Epithelial cell of proximal tubule (primary cell): ENCODE measurements at regions not wholly inside any gene's neighbourhood (a gene's known extent, or its start where the extent isn't known, plus 50 kb on each side); places are given as distances from the start of the nearest gene placed in this dataset.

Experiments
- DNase-seq: peaks from one replicate; pipeline ENCODE4 v3.0.0-alpha.2; 2011; ENCODE audit warnings: low read depth
- H3K4me3 ChIP-seq: 2 replicates; pipeline ENCODE4 v1.5.1; 2011; ENCODE audit warnings: low read depth, mild to moderate bottlenecking, low read length
- CTCF ChIP-seq: conservative IDR thresholded peaks from 2 replicates; pipeline ENCODE4 v1.5.1; 2012; ENCODE audit warnings: low read depth, mild to moderate bottlenecking, low read length

- no peak for DNase-seq
- TF ChIP-seq CTCF: no peak
- H3K4me3 ChIP-seq: no peak overlapping the region
Measured at GRCh38 chr15:25236861-25237155, 202.0 kb downstream of the UBE3A start.

DNA sequence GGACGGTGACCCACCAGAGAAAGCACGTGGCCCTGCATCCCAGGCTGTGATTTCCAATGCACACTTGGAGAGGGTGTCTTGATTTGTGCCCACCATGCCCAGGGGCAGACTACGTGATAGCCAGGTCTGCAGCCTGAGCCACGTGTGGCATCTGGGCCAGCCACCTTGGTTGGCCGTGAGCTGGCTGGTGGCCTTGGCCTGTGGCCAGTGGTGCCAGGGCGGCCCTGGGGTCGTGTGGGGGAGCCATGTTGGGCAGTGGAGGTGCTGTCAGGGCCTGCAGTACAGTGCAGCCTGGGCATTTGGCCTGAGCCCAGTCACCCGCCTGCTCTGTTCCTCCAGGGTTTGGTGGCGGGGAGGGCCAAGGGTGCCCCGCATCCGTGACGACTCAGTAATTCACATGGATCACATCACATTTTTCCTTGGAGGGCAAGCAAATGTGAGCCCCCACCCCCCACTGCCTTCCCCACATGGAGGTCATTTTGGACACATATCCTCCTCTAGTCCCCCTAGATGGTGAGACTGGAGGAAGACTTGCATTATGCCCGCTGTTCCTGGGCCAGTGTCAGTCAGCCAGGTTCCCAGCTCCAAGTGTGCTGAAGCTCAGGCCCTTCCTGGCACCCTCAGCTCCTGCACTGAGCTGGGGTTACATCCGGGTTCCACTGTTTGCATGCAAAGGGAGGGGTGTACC is 201.4 kb downstream of the UBE3A start:
- H3K4me3 ChIP-seq: no peak overlapping the region
- no peak for TF ChIP-seq CTCF
- DNase-seq: no peak

DNA sequence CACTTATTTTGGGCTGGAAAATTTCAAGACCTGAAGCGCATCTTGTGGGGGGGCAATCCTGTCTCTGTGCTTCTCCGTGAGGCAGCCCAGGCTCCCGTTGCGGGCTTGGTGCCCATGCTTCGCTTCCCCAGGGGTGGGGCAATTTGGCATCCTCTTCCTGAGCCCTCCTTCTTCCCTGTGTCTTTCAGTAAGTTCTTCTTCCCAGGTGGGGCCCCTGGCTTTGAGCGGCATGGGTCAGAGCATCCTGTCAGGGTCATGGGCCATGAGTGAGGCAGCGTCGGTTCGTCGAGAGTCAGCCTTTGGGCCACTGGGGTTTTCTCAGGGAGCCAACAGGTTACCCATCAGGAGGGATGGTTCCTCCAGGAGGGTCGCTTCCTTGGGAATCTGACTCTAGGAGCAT is 200.7 kb downstream of the UBE3A start:
- no peak overlapping the region for H3K4me3 ChIP-seq
- DNase-seq: no peak
- no peak for TF ChIP-seq CTCF

DNA sequence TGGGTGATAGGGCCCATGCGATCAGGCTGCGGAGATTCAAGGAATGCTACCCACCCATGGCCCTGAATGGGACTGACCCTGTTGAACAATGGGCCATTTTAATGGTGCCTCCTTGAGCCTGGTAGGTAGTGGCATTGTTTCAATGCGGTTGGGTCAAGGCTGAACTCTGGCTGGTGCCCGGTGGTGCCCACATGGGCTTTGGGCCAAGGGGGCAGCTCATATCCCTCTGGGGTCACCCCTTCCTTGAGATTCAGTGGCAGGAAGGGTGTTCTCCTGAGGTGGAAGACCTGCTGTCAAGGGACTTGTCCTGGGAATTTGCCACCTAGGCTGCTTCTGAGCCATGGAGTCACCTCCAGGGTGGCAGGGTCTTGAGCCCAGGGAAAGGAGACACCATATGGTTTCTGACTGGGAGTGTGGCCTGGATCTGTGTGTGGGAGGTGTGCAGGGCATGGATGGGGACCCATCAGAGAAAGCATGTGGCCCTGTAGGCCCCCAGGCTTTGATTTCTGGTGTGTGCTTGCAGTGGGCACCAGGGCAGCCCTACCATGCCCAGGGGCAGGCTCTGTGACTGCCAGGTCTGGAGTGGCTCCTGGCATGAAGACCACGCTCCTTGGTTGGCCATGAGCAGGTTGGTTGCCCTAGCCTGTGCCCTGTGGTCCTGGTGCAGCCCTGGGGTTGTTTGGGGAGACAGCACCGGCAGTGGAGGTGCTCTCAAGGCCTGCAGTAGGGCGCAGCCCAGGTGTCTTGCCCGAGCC is 199.9 kb downstream of the UBE3A start:
- no peak for DNase-seq
- no peak overlapping the region for H3K4me3 ChIP-seq
- TF ChIP-seq CTCF: no peak

DNA sequence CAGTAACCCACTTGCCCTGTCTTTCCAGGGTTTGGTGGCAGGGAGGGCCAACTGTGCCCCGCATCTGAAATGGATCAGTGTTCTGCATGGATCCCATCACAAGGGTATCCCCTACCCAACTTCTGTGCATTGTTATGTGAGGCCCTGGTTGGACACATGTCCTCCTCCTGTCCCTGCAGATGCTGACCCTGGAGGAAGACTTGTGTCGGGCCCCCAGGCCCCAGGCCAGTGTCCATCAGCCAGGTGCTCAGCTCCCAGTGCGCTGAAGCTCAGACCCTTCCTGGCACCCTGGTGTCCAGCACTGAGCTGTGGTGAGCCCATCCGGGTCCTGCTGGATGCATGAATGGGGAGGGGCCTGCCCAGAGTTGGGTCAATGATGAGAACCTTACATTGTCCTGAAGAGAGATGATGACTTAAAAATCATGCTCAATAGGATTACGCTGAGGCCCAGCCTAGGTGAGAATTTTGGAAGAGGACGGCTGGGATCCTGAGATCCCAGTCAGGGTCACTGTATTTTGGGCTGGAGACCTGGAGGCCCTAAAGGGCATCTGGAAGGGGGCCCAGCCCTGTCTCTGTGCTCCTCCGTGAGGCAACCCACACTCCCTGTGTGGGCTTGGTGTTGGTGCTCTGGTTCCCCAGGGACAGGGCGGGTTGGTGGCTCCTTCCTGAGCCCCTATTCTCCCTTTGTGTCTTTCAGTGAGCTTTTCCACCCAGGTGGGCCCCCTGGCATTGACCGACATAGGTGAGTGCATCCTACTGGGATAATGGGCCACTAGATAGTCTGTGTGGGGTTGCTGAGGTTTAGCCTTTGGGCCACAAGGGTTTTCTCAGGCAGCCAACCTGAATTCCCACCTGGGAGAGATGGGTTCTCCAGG is 199.1 kb downstream of the UBE3A start:
- H3K4me3 ChIP-seq: no peak overlapping the region
- DNase-seq: no peak
- TF ChIP-seq CTCF: no peak

GRCh38 chr15:25240461-25241021 is 198.3 kb downstream of the UBE3A start:
- TF ChIP-seq CTCF: no peak
- no peak for DNase-seq
- no peak overlapping the region for H3K4me3 ChIP-seq
